WTC11 (cell line): ENCODE measurements at regions not wholly inside any gene's neighbourhood (a gene's known extent, or its start where the extent isn't known, plus 50 kb on each side); places are given as distances from the start of the nearest gene placed in this dataset.

ENCODE experiments used
- ESRRA ChIP-seq: sonication (generic); formaldehyde crosslinking; IDR thresholded peaks from 2 replicates; pipeline ENCODE4 v1.8.1; 2022; ENCODE audit warnings: mild to moderate bottlenecking, missing genetic modification reagents, borderline replicate concordance
- GRHL2 ChIP-seq: fragments of 250-450 bp; sonication (Bioruptor Pico); IDR thresholded peaks from 2 replicates; pipeline ENCODE4 v1.8.0; 2022; ENCODE audit warnings: mild to moderate bottlenecking, moderate library complexity; ENCODE audit not compliant: insufficient replicate concordance, severe bottlenecking
- KAT7 ChIP-seq: sonication (generic); formaldehyde crosslinking; IDR thresholded peaks from 2 replicates; pipeline ENCODE4 v1.8.1; 2023; ENCODE audit warnings: missing genetic modification reagents, mild to moderate bottlenecking, borderline replicate concordance
- TEAD4 ChIP-seq: sonication (generic); formaldehyde crosslinking; IDR thresholded peaks from 2 replicates; pipeline ENCODE4 v1.8.0; 2022; ENCODE audit warnings: mild to moderate bottlenecking, missing genetic modification reagents
- TF ChIP-seq, protein P1 (sequence below): fragments of 200-600 bp; IDR thresholded peaks from 2 replicates; pipeline ENCODE4 v1.8.0; 2022; ENCODE audit warnings: antibody characterized with exemption
- TF ChIP-seq, protein P2 (sequence below): sonication (generic); formaldehyde crosslinking; IDR thresholded peaks from 2 replicates; pipeline ENCODE4 v1.8.1; 2022; ENCODE audit warnings: missing genetic modification reagents, borderline replicate concordance

DNA sequence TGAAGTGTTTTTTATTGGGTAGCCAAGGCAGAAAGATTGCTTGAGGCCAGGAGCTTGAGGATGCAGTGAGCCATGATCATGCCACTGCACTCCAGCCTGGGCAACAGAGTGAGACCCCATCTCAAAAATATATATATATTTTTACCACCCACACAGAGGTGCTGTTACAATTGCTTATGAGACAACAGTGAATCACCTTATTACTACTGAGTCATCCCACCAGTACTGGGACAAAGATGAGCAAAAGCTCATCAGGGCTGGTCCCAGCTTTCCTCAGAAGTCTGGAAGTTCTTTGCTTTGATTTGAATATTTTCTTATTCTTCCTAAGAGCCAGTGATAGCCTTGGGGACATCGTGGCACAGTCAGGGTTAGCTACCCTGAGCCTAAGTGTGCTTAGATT, 207.7 kb downstream of the SOX2 start:
- TF ChIP-seq TEAD4 (CRISPR knock-in tag) (no peak), GRHL2 (no peak), ESRRA (no peak), KAT7 (CRISPR knock-in tag) (no peak)
- TF ChIP-seq, protein P1, sequence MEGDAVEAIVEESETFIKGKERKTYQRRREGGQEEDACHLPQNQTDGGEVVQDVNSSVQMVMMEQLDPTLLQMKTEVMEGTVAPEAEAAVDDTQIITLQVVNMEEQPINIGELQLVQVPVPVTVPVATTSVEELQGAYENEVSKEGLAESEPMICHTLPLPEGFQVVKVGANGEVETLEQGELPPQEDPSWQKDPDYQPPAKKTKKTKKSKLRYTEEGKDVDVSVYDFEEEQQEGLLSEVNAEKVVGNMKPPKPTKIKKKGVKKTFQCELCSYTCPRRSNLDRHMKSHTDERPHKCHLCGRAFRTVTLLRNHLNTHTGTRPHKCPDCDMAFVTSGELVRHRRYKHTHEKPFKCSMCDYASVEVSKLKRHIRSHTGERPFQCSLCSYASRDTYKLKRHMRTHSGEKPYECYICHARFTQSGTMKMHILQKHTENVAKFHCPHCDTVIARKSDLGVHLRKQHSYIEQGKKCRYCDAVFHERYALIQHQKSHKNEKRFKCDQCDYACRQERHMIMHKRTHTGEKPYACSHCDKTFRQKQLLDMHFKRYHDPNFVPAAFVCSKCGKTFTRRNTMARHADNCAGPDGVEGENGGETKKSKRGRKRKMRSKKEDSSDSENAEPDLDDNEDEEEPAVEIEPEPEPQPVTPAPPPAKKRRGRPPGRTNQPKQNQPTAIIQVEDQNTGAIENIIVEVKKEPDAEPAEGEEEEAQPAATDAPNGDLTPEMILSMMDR: no peak
- TF ChIP-seq, protein P2, sequence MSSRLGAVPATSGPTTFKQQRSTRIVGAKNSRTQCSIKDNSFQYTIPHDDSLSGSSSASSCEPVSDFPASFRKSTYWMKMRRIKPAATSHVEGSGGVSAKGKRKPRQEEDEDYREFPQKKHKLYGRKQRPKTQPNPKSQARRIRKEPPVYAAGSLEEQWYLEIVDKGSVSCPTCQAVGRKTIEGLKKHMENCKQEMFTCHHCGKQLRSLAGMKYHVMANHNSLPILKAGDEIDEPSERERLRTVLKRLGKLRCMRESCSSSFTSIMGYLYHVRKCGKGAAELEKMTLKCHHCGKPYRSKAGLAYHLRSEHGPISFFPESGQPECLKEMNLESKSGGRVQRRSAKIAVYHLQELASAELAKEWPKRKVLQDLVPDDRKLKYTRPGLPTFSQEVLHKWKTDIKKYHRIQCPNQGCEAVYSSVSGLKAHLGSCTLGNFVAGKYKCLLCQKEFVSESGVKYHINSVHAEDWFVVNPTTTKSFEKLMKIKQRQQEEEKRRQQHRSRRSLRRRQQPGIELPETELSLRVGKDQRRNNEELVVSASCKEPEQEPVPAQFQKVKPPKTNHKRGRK (CRISPR knock-in tag): no peak
